ENCODE measurements at regions not wholly inside any gene's neighbourhood (a gene's known extent, or its start where the extent isn't known, plus 50 kb on each side); places are given as distances from the start of the nearest gene placed in this dataset. TPM values are rescaled to one million over a fixed set of nuclear protein-coding genes. Genes with fewer than 3 reads are reported as not detected.

DNA sequence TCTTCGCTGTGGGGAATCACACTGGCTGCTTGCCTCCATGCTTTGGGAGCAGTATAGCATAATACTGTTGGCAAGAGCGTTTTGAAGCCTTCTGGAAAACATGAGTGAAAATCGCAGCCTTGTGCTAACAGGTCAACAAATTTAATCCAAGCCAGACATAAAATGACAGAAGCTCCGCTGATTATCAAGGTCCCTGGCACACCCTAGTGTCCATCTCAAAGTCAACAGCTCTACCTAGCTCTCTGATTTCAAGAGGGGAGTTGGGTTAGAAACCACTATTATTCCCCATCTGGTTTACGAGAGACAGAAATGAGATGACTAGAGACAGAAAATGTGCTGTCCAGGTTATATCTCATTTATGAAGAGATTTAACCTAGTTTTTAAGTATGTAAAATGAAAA is 73.6 kb upstream of the MDFIC2 start:
- intact Hi-C loops (cut with DNase I; ENCODE audit: low total_unique reads) = no loop called here
- no peaks in the 10 kb centered on the region for H3K36me3 ChIP-seq
- DNase-seq = no peak
- H3K4me1 ChIP-seq = no peaks in the 10 kb centered on the region
- no peak overlapping the region for H3K4me3 ChIP-seq
- TF ChIP-seq, protein P1, sequence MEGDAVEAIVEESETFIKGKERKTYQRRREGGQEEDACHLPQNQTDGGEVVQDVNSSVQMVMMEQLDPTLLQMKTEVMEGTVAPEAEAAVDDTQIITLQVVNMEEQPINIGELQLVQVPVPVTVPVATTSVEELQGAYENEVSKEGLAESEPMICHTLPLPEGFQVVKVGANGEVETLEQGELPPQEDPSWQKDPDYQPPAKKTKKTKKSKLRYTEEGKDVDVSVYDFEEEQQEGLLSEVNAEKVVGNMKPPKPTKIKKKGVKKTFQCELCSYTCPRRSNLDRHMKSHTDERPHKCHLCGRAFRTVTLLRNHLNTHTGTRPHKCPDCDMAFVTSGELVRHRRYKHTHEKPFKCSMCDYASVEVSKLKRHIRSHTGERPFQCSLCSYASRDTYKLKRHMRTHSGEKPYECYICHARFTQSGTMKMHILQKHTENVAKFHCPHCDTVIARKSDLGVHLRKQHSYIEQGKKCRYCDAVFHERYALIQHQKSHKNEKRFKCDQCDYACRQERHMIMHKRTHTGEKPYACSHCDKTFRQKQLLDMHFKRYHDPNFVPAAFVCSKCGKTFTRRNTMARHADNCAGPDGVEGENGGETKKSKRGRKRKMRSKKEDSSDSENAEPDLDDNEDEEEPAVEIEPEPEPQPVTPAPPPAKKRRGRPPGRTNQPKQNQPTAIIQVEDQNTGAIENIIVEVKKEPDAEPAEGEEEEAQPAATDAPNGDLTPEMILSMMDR (IDR thresholded peaks at IDR 0.05) = no peak
- TF ChIP-seq POLR2A (IDR thresholded peaks at IDR 0.05) = no peak
- no peak overlapping the region for H3K27ac ChIP-seq
- H3K27me3 ChIP-seq = no peaks in the 10 kb centered on the region
- H3K9me3 ChIP-seq = no peaks in the 10 kb centered on the region

DNA sequence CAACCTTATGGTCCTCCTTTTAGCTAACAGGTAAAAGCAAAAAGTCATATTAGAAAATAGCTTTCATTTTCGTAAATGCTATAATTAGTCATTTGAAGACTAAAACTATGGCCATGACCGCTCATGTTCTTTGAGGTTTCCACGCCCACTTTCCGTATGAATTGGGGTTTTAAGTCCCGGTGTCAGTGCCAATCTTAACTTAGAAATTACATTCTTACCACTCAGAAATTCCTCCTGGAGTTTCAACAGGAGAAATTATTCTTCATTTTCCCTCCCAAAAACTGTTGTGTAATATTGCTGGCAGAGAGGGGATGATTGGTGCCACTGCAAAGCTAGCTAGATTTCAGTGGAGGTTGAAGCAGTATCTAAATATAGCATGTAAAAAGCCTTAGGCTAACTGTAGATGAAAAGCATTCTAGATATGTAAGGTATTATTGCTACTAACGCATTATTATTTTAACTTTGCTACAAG is 71.0 kb upstream of the MDFIC2 start:
- no peak for DNase-seq

DNA sequence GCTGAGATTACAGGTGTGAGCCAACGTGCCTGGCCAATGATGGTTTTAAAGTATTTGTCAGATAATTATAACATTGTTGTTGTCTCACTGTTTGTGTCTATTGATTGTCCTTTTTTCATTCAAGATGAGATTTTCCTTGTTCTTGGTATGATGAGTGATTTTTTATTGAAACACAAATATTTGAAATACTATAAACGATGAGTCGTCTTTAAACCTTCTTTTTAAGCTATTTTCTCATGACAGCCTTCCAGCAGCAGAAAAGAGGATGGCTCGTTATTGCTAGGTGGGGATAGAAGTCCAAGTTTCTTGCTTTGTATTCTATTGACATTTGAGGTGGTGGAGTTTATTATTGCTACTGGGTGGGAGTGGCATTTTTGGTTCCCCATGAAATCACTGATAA is 61.7 kb upstream of the MDFIC2 start:
- Histone ChIP-seq H3K27me3 (no peaks in the 10 kb centered on the region), H3K36me3 (no peaks in the 10 kb centered on the region), H3K4me1 (no peaks in the 10 kb centered on the region), H3K27ac (no peak overlapping the region), H3K4me3 (no peak overlapping the region), H3K9me3 (no peaks in the 10 kb centered on the region)
- TF ChIP-seq POLR2A (IDR thresholded peaks at IDR 0.05) = no peak
- TF ChIP-seq, protein P1 (IDR thresholded peaks at IDR 0.05) = no peak
- DNase-seq = no peak
- intact Hi-C loops (cut with DNase I; ENCODE audit: low total_unique reads) = no loop called here

More for the DNA sequence above, 71.0 kb upstream of the MDFIC2 start:
- Histone ChIP-seq H3K27ac (no peak overlapping the region), H3K4me3 (no peak overlapping the region), H3K36me3 (no peaks in the 10 kb centered on the region), H3K4me1 (no peaks in the 10 kb centered on the region), H3K27me3 (no peaks in the 10 kb centered on the region), H3K9me3 (no peaks in the 10 kb centered on the region)
- intact Hi-C loops (cut with DNase I; ENCODE audit: low total_unique reads) = no loop called here
- TF ChIP-seq, protein P1 (IDR thresholded peaks at IDR 0.05) = no peak
- no peak for TF ChIP-seq POLR2A (IDR thresholded peaks at IDR 0.05)

Small RNAs in the stretch of these regions (small RNA-seq; reads per million reads assigned to genes)
- not detected for gene COX6CP6
- not detected for gene RNU6-281P

Measured in uterus (tissue), 3 donors.